ENCODE measurements at regions not wholly inside any gene's neighbourhood (a gene's known extent, or its start where the extent isn't known, plus 50 kb on each side); places are given as distances from the start of the nearest gene placed in this dataset.

GRCh38 chr12:73221398-73221797 is 949.2 kb downstream of the TRHDE start:
- dilution Hi-C loops (cut with MboI; ENCODE audit: extremely low pct_ligation_motif_present, low sequenced_read_pairs), result no loop called here
- DNase-seq (ENCODE audit: low read depth, low spot score) (no peak), FAIRE-seq (no peak)
- TF ChIP-seq EZH2 (IDR thresholded peaks at IDR 0.05; ENCODE audit: low read length), result no peak
- H3K9me1 ChIP-seq (ENCODE audit: control insufficient read depth, extremely low read depth, insufficient read depth, low read length), result no peaks in the 10 kb centered on the region
- no peaks in the 10 kb centered on the region for H3K79me2 ChIP-seq (ENCODE audit: control insufficient read depth, insufficient read depth, low read length)
- H3K4me3 ChIP-seq (ENCODE audit: control insufficient read depth in 2 of 3, extremely low read depth in 1 of 3, insufficient read depth in 2 of 3, low read depth in 1 of 3, low read length in 3 of 3), result no peak overlapping the region
- H3K36me3 ChIP-seq (ENCODE audit: control insufficient read depth in 2 of 2, extremely low read depth in 1 of 2, insufficient read depth in 2 of 2, low read length in 2 of 2), result no peaks in the 10 kb centered on the region
- no peak overlapping the region for H3K4me2 ChIP-seq (ENCODE audit: control insufficient read depth, extremely low read depth, insufficient read depth, low read depth, low read length)
- no peak overlapping the region for H2AFZ ChIP-seq (ENCODE audit: control insufficient read depth, low read length)
- no peak overlapping the region for H3K27ac ChIP-seq (ENCODE audit: control insufficient read depth, insufficient read depth, low read length)
- no peaks in the 10 kb centered on the region for H3K9me3 ChIP-seq (ENCODE audit: control insufficient read depth, low read depth, low read length)
- no peaks in the 10 kb centered on the region for H3K4me1 ChIP-seq (ENCODE audit: control insufficient read depth, extremely low read depth, insufficient read depth, low read length)
- no peaks in the 10 kb centered on the region for H4K20me1 ChIP-seq (ENCODE audit: control insufficient read depth, extremely low read depth, insufficient read depth, low read length)
- H3K27me3 ChIP-seq (ENCODE audit: control insufficient read depth, extremely low read depth, insufficient read depth, low read length), result no peaks in the 10 kb centered on the region
- H3K9ac ChIP-seq (ENCODE audit: control insufficient read depth, extremely low read depth, insufficient read depth, low read length), result no peak overlapping the region

- FAIRE-seq, result no peak
- no peak overlapping the region for H3K27ac ChIP-seq (ENCODE audit: control insufficient read depth, insufficient read depth, low read length)
- no peak for DNase-seq (ENCODE audit: low read depth, low spot score)
- no peak overlapping the region for H3K9ac ChIP-seq (ENCODE audit: control insufficient read depth, extremely low read depth, insufficient read depth, low read length)
- dilution Hi-C loops (cut with MboI; ENCODE audit: extremely low pct_ligation_motif_present, low sequenced_read_pairs), result no loop called here
- no peaks in the 10 kb centered on the region for H4K20me1 ChIP-seq (ENCODE audit: control insufficient read depth, extremely low read depth, insufficient read depth, low read length)
- no peaks in the 10 kb centered on the region for H3K36me3 ChIP-seq (ENCODE audit: control insufficient read depth in 2 of 2, extremely low read depth in 1 of 2, insufficient read depth in 2 of 2, low read length in 2 of 2)
- H2AFZ ChIP-seq (ENCODE audit: control insufficient read depth, low read length), result no peak overlapping the region
- H3K4me3 ChIP-seq (ENCODE audit: control insufficient read depth in 2 of 3, extremely low read depth in 1 of 3, insufficient read depth in 2 of 3, low read depth in 1 of 3, low read length in 3 of 3), result no peak overlapping the region
- H3K9me3 ChIP-seq (ENCODE audit: control insufficient read depth, low read depth, low read length), result no peaks in the 10 kb centered on the region
- no peak for TF ChIP-seq EZH2 (IDR thresholded peaks at IDR 0.05; ENCODE audit: low read length)
- TF ChIP-seq CTCF (optimal IDR thresholded peaks at IDR 0.05 in 1 of 3, IDR thresholded peaks at IDR 0.05 in 1 of 3, conservative IDR thresholded peaks at IDR 0.05 in 1 of 3; ENCODE audit: extremely low read depth in 1 of 3, insufficient read depth in 2 of 3, low read length in 3 of 3), result no peak
- no peaks in the 10 kb centered on the region for H3K9me1 ChIP-seq (ENCODE audit: control insufficient read depth, extremely low read depth, insufficient read depth, low read length)
- no peaks in the 10 kb centered on the region for H3K4me1 ChIP-seq (ENCODE audit: control insufficient read depth, extremely low read depth, insufficient read depth, low read length)
- H3K27me3 ChIP-seq (ENCODE audit: control insufficient read depth, extremely low read depth, insufficient read depth, low read length), result no peaks in the 10 kb centered on the region
- no peak overlapping the region for H3K4me2 ChIP-seq (ENCODE audit: control insufficient read depth, extremely low read depth, insufficient read depth, low read depth, low read length)
- H3K79me2 ChIP-seq (ENCODE audit: control insufficient read depth, insufficient read depth, low read length), result no peaks in the 10 kb centered on the region
These were observed 949.7 kb downstream of the TRHDE start for GRCh38 chr12:73221836-73222235.

GRCh38 chr12:73225371-73225937 is 953.3 kb downstream of the TRHDE start:
- H3K27ac ChIP-seq (ENCODE audit: control insufficient read depth, insufficient read depth, low read length), result no peak overlapping the region
- no peaks in the 10 kb centered on the region for H3K79me2 ChIP-seq (ENCODE audit: control insufficient read depth, insufficient read depth, low read length)
- FAIRE-seq (no peak), DNase-seq (ENCODE audit: low read depth, low spot score) (no peak)
- H3K27me3 ChIP-seq (ENCODE audit: control insufficient read depth, extremely low read depth, insufficient read depth, low read length), result no peaks in the 10 kb centered on the region
- no peak overlapping the region for H3K4me2 ChIP-seq (ENCODE audit: control insufficient read depth, extremely low read depth, insufficient read depth, low read depth, low read length)
- no peaks in the 10 kb centered on the region for H3K36me3 ChIP-seq (ENCODE audit: control insufficient read depth in 2 of 2, extremely low read depth in 1 of 2, insufficient read depth in 2 of 2, low read length in 2 of 2)
- no peaks in the 10 kb centered on the region for H3K4me1 ChIP-seq (ENCODE audit: control insufficient read depth, extremely low read depth, insufficient read depth, low read length)
- dilution Hi-C loops (cut with MboI; ENCODE audit: extremely low pct_ligation_motif_present, low sequenced_read_pairs), result no loop called here
- H2AFZ ChIP-seq (ENCODE audit: control insufficient read depth, low read length), result no peak overlapping the region
- H3K9me3 ChIP-seq (ENCODE audit: control insufficient read depth, low read depth, low read length), result no peaks in the 10 kb centered on the region
- H4K20me1 ChIP-seq (ENCODE audit: control insufficient read depth, extremely low read depth, insufficient read depth, low read length), result no peaks in the 10 kb centered on the region
- TF ChIP-seq CTCF (optimal IDR thresholded peaks at IDR 0.05 in 1 of 3, IDR thresholded peaks at IDR 0.05 in 1 of 3, conservative IDR thresholded peaks at IDR 0.05 in 1 of 3; ENCODE audit: extremely low read depth in 1 of 3, insufficient read depth in 2 of 3, low read length in 3 of 3) (no peak), EZH2 (IDR thresholded peaks at IDR 0.05; ENCODE audit: low read length) (no peak)
- H3K9me1 ChIP-seq (ENCODE audit: control insufficient read depth, extremely low read depth, insufficient read depth, low read length), result no peaks in the 10 kb centered on the region
- no peak overlapping the region for H3K9ac ChIP-seq (ENCODE audit: control insufficient read depth, extremely low read depth, insufficient read depth, low read length)
- H3K4me3 ChIP-seq (ENCODE audit: control insufficient read depth in 2 of 3, extremely low read depth in 1 of 3, insufficient read depth in 2 of 3, low read depth in 1 of 3, low read length in 3 of 3), result no peak overlapping the region

Measured in keratinocyte (primary cell).